Fibroblast of villous mesenchyme (primary cell): ENCODE measurements at regions not wholly inside any gene's neighbourhood (a gene's known extent, or its start where the extent isn't known, plus 50 kb on each side); places are given as distances from the start of the nearest gene placed in this dataset.

Source experiments
- DNase-seq: peaks from one replicate; pipeline ENCODE4 v3.0.0-alpha.2; 2010; ENCODE audit warnings: low read depth
- H3K4me3 ChIP-seq: 2 replicates; pipeline ENCODE4 v1.5.1; 2011; ENCODE audit warnings: low read depth, mild to moderate bottlenecking, low read length
- CTCF ChIP-seq: IDR thresholded peaks from 2 replicates; pipeline ENCODE4 v1.5.1; 2012; ENCODE audit warnings: low read depth, mild to moderate bottlenecking, low read length; ENCODE audit not compliant: insufficient read depth

GRCh38 chr3:135801018-135801417 is 164.5 kb upstream of the PPP2R3A start:
- no peak for DNase-seq
- no peak for TF ChIP-seq CTCF
- no peak overlapping the region for H3K4me3 ChIP-seq

GRCh38 chr3:135802171-135802570 is 163.4 kb upstream of the PPP2R3A start:
- no peak for DNase-seq

GRCh38 chr3:135803028-135803692 is 162.4 kb upstream of the PPP2R3A start:
- no peak overlapping the region for H3K4me3 ChIP-seq
- TF ChIP-seq CTCF: no peak
- no peak for DNase-seq

More at GRCh38 chr3:135802171-135802570, 163.4 kb upstream of the PPP2R3A start:
- H3K4me3 ChIP-seq: no peak overlapping the region
- no peak for TF ChIP-seq CTCF

- no peak overlapping the region for H3K4me3 ChIP-seq
- DNase-seq: no peak
- no peak for TF ChIP-seq CTCF
Observed at GRCh38 chr3:135805752-135806151, 159.8 kb upstream of the PPP2R3A start.

- TF ChIP-seq CTCF: no peak
- DNase-seq: no peak
- H3K4me3 ChIP-seq: no peak overlapping the region
Observed at GRCh38 chr3:135806317-135806716, 159.2 kb upstream of the PPP2R3A start.

- TF ChIP-seq CTCF: no peak
- H3K4me3 ChIP-seq: no peak overlapping the region
- DNase-seq: no peak
Observed at GRCh38 chr3:135807879-135808278, 157.6 kb upstream of the PPP2R3A start.
